ENCODE measurements at regions not wholly inside any gene's neighbourhood (a gene's known extent, or its start where the extent isn't known, plus 50 kb on each side); places are given as distances from the start of the nearest gene placed in this dataset.

DNA sequence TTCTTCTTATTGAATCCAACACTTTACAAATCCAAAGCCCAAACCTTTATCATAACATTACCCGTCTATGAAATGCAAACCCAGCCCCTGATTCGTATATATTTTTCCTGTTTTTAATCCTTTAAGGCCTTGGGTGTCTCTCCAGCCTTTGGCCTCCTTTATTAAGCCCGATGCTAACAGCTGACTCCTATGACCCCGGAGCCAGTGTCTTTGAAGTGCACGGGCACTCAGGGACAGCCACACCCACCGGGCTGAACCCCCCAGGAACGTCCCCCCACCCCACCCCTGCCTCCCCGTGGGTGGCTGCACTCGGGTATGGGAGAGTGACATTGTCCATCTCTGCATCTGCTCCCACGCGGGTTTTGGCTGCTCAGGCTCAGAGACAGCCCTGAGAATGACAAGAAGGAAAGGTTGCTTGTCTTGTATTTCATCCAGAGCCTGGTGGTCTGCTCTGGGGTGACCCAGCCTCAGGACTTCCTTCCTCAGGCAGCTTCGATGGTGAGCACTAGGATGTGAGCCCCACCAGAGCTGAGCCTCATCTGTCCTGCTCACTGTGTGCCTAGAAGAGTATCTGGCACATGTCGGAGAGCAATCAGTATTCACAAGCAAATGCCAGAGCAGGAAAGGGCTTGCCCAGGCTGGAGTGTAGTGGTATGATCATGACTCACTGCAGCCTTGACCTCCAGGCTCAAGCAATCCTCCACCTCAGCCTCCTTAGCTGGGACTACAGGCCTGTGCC lies 210.4 kb downstream of the SKIDA1 start:
- TF ChIP-seq, protein P1, sequence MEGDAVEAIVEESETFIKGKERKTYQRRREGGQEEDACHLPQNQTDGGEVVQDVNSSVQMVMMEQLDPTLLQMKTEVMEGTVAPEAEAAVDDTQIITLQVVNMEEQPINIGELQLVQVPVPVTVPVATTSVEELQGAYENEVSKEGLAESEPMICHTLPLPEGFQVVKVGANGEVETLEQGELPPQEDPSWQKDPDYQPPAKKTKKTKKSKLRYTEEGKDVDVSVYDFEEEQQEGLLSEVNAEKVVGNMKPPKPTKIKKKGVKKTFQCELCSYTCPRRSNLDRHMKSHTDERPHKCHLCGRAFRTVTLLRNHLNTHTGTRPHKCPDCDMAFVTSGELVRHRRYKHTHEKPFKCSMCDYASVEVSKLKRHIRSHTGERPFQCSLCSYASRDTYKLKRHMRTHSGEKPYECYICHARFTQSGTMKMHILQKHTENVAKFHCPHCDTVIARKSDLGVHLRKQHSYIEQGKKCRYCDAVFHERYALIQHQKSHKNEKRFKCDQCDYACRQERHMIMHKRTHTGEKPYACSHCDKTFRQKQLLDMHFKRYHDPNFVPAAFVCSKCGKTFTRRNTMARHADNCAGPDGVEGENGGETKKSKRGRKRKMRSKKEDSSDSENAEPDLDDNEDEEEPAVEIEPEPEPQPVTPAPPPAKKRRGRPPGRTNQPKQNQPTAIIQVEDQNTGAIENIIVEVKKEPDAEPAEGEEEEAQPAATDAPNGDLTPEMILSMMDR (IDR thresholded peaks at IDR 0.05): no peak
- TF ChIP-seq POLR2A (IDR thresholded peaks at IDR 0.05): no peak
- no peak for TF ChIP-seq EP300 (IDR thresholded peaks at IDR 0.05)
- no peak for TF ChIP-seq POLR2AphosphoS5 (IDR thresholded peaks at IDR 0.05)

Measured in stomach (tissue), 4 donors.